ACC112 (cell line): ENCODE measurements at regions not wholly inside any gene's neighbourhood (a gene's known extent, or its start where the extent isn't known, plus 50 kb on each side); places are given as distances from the start of the nearest gene placed in this dataset.
A peak's percentile ranks its signal among the peaks of the same experiment; 100 is the strongest.
"Not testable (repeated sequence)": the region's sequence is repeated elsewhere in the genome, so short reads cannot be mapped to it uniquely, and the experiment has no call there.

Experiments
- H2AFZ ChIP-seq: fragments of 200-600 bp; sonication (generic); one replicate; pipeline ENCODE4 v1.6.0; 2017; ENCODE audit warnings: antibody characterized with exemption, low read length; ENCODE audit not compliant: unreplicated experiment
- H3K27ac ChIP-seq: fragments of 200-600 bp; sonication (generic); 2 replicates; pipeline ENCODE4 v1.5.1; 2014; ENCODE audit warnings: low read depth, mild to moderate bottlenecking, antibody characterized with exemption, low read length, moderate library complexity
- H3K27me3 ChIP-seq: fragments of 200-600 bp; sonication (generic); 2 replicates; pipeline ENCODE4 v1.6.1; 2014; ENCODE audit warnings: mild to moderate bottlenecking, antibody characterized with exemption, low read length, moderate library complexity, mixed read lengths; ENCODE audit not compliant: insufficient read depth
- H3K36me3 ChIP-seq: fragments of 200-600 bp; sonication (generic); 2 replicates; pipeline ENCODE4 v1.6.1; 2016; ENCODE audit warnings: mild to moderate bottlenecking, antibody characterized with exemption, low read length, moderate library complexity, mixed read lengths; ENCODE audit not compliant: insufficient read depth
- H3K4me1 ChIP-seq: fragments of 200-600 bp; sonication (generic); one replicate; pipeline ENCODE4 v1.6.1; 2016; ENCODE audit warnings: low read length, mixed read lengths; ENCODE audit not compliant: insufficient read depth, unreplicated experiment, control insufficient read depth
- H3K4me3 ChIP-seq: fragments of 200-600 bp; sonication (generic); 2 replicates; pipeline ENCODE4 v1.5.1; 2014; ENCODE audit warnings: mild to moderate bottlenecking, low read depth, low read length
- H3K79me2 ChIP-seq: fragments of 200-600 bp; sonication (generic); one replicate; pipeline ENCODE4 v1.6.0; 2016; ENCODE audit warnings: low read length; ENCODE audit not compliant: control insufficient read depth, unreplicated experiment, insufficient read depth

- Histone ChIP-seq H3K27ac (no peak overlapping the region), H3K4me3 (no peak overlapping the region), H2AFZ (no peak overlapping the region), H3K4me1 (no peaks in the 10 kb centered on the region), H3K27me3 (no peaks in the 10 kb centered on the region), H3K36me3 (no peaks in the 10 kb centered on the region), H3K79me2 (no peaks in the 10 kb centered on the region)
Measured at GRCh38 chr2:221741496-221742211, 169.6 kb upstream of the EPHA4 start.

DNA sequence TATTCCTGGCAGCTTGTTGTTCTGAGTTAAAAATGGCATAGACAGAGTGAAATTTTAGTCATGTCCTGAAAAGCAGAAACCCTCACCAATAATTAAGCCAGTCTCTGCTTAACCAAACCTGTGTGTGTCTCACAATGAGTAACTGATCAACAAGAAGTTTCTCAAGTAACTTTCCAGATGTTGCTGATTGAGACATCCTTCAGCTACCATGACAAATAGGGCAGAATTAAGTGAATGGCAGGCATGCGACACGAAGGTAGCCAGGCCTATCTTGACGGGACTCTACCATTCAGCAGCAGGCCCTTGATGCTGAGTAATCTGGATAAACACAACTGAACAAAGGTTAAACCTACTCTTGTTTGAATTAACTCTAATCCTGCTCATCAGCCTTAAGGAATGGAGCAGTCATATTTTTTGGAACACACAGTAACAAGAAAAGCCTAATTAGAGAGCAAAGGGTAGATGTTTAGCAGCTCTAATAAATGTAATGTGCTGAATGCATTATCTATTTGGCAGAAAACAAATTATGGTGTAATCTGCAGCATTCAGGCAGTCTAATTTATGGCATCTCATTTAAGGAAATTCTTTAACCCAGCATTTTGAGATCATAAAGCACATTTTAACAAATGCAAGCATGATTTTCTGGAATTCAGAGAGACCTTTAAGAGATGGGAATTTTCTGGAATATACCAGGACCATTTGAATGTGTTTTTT is 159.5 kb upstream of the EPHA4 start:
- no peaks in the 10 kb centered on the region for H3K79me2 ChIP-seq
- no peaks in the 10 kb centered on the region for H3K36me3 ChIP-seq
- no peaks in the 10 kb centered on the region for H3K4me1 ChIP-seq
- H3K4me3 ChIP-seq: no peak overlapping the region
- no peak overlapping the region for H3K27ac ChIP-seq
- H3K27me3 ChIP-seq: no peaks in the 10 kb centered on the region
- no peak overlapping the region for H2AFZ ChIP-seq

GRCh38 chr2:221726894-221727513 is 154.9 kb upstream of the EPHA4 start:
- H3K4me3 ChIP-seq: no peak overlapping the region
- no peaks in the 10 kb centered on the region for H3K4me1 ChIP-seq
- H2AFZ ChIP-seq: no peak overlapping the region
- H3K36me3 ChIP-seq: no peaks in the 10 kb centered on the region
- H3K79me2 ChIP-seq: no peaks in the 10 kb centered on the region
- H3K27me3 ChIP-seq: no peaks in the 10 kb centered on the region
- no peak overlapping the region for H3K27ac ChIP-seq

DNA sequence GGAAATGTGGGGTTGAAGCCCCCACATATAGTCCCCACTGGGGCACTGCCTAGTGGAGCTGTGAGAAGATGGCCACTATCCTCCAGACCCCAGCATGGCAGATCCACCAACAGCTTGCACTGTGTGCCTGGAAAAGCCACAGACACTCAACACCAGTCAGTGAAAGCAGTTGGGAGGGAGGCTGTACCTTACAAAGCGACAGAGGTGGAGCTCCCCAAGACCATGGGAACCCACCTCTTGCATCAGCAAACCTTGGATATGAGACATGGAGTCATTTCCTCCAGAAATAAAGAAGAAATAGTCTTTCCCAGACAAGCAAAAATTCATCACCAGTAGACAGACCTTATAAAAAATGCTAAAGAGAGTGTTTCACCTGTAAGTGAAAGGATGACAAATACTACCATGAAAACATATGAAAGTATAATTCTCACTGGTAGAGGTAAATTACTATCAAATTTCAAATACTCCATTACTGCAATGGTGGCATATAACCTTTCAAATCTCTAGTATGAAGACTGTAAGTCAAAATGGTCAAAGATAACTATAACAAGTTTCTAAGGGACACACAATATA is 152.6 kb upstream of the EPHA4 start:
- Histone ChIP-seq H3K79me2 (no peaks in the 10 kb centered on the region), H3K27ac (no peak overlapping the region), H3K4me3 (no peak overlapping the region), H2AFZ (no peak overlapping the region), H3K36me3 (no peaks in the 10 kb centered on the region), H3K27me3 (no peaks in the 10 kb centered on the region), H3K4me1 (no peaks in the 10 kb centered on the region)

- H2AFZ ChIP-seq, H3K4me3 ChIP-seq, H3K27ac ChIP-seq, H3K79me2 ChIP-seq, H3K27me3 ChIP-seq, H3K36me3 ChIP-seq, H3K4me1 ChIP-seq: not testable (repeated sequence)
Measured at GRCh38 chr2:221724117-221724516, 152.0 kb upstream of the EPHA4 start.

DNA sequence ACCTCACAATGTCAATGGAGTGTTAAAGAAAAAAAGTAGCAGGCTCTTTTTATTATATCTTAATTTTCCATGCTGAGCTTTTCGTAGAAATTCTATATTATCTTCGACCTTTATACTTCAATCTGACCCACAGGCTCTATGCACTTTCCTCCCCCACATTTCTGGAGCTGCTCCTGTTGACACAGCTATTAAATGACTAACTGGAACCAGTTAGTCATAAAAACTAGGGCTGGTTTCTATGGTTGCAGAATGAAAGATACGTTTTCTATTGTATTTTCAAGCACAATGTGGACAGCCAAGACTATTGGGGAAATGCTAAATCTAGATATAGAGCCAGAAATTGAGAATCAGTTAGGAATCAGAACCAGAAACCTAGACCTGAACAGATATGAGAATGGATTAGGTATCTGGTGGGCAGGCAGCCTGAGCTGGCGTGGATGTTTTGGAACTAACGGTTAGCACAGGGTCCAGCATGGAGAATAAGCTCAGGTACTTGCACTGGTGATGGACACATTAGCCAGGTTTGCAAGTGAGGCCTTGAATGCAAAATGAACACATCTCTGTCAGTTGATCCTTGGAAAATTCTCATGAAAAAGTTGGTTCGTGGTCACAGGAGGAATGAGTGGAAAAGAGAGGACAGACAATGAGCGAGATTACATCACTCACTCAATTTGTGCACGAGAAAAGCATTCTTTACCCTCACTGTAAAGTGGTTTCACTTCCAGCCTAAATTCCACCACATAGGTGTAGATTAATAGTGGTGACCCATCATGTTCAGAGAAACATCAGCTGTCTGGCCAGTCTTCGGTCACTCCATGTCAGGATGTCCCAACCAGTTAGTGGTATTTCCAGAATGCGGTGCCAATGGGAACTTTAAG is 144.6 kb upstream of the EPHA4 start:
- peak overlapping the region; percentile 78 for H3K27ac ChIP-seq
- no peak overlapping the region for H3K4me3 ChIP-seq
- H3K4me1 ChIP-seq: peaks cover 13% of the 10 kb centered on the region
- H3K27me3 ChIP-seq: no peaks in the 10 kb centered on the region
- peak overlapping the region; percentile 29 for H2AFZ ChIP-seq
- no peaks in the 10 kb centered on the region for H3K79me2 ChIP-seq
- no peaks in the 10 kb centered on the region for H3K36me3 ChIP-seq

DNA sequence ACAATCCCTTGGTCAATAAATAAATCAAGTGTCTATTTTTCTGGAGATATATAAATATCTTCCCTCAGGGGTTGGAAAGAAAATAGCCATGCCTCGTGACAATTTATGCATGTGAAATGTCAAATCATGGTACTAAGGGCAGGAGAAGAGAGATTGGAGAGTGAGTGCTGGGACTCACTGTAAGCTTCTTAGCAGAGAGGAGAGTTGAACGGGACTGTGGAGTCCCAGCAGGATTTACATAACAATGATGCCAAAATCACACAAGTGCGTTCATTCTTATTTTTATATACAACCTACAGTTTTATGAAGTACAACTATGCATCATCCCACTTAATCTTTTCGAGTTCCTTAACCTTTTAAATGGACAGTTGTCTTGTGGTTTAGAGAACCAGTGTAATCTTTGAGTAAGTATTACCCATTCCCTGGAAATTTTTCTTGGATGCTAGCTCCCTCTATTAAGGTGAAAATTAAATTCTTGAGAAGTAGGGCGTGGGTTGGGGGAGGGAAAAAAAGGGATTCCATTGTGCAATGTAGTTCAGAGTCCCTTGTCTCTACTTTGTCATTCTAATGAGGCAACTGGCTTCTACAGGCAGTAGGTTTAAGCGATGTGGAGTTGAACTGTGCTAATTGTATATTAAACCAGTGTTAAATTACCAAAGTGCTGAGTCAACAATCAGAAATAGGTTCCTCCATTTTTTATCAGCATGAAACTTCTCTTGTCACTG is 143.6 kb upstream of the EPHA4 start:
- H3K4me1 ChIP-seq: peaks cover 13% of the 10 kb centered on the region
- no peaks in the 10 kb centered on the region for H3K36me3 ChIP-seq
- no peak overlapping the region for H3K4me3 ChIP-seq
- peak overlapping the region; percentile 30; the same call in 1 of the 2 replicates for H3K27ac ChIP-seq
- no peaks in the 10 kb centered on the region for H3K27me3 ChIP-seq
- H2AFZ ChIP-seq: no peak overlapping the region
- no peaks in the 10 kb centered on the region for H3K79me2 ChIP-seq

DNA sequence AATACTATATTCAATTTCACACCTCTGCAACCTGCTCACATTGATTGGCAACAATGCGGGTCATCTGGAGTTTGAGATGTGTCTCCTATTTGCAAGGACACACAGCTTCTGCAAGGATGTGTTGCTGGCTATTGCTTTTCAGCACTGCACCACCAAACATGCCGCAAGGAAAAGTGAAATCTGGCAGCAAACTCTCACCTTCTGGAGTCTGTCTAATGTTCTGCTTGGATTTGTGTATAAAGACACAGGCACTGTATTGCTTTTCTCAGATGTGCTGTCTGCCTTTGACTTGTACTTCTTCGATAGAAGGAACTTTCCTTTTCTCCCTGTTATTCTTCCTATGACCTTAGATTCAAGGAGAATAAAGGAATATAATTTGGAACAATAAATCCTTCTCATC is 138.6 kb upstream of the EPHA4 start:
- Histone ChIP-seq H3K4me3 (no peak overlapping the region), H3K27ac (no peak overlapping the region), H2AFZ (no peak overlapping the region), H3K36me3 (no peaks in the 10 kb centered on the region), H3K79me2 (no peaks in the 10 kb centered on the region), H3K4me1 (peaks cover under 1% of the 10 kb centered on the region), H3K27me3 (no peaks in the 10 kb centered on the region)

GRCh38 chr2:221708902-221709301 is 136.8 kb upstream of the EPHA4 start:
- Histone ChIP-seq H3K27ac (no peak overlapping the region), H3K79me2 (no peaks in the 10 kb centered on the region), H3K36me3 (no peaks in the 10 kb centered on the region), H2AFZ (no peak overlapping the region), H3K27me3 (no peaks in the 10 kb centered on the region), H3K4me1 (no peaks in the 10 kb centered on the region), H3K4me3 (no peak overlapping the region)
